ENCODE measurements at regions not wholly inside any gene's neighbourhood (a gene's known extent, or its start where the extent isn't known, plus 50 kb on each side); places are given as distances from the start of the nearest gene placed in this dataset.
"Not testable (repeated sequence)": the region's sequence is repeated elsewhere in the genome, so short reads cannot be mapped to it uniquely, and the experiment has no call there.

- Histone ChIP-seq H3K9me3 (ENCODE audit: control insufficient read depth in 2 of 2, low read length in 2 of 2) (no peaks in the 10 kb centered on the region), H3K9ac (ENCODE audit: low read depth in 1 of 2, low read length in 2 of 2) (no peak overlapping the region), H3K36me3 (ENCODE audit: control insufficient read depth in 2 of 2, insufficient read depth in 2 of 2, low read length in 2 of 2) (no peaks in the 10 kb centered on the region), H3K4me1 (ENCODE audit: control insufficient read depth in 2 of 2, insufficient read depth in 2 of 2, low read length in 2 of 2) (no peaks in the 10 kb centered on the region), H3K4me3 (ENCODE audit: low read length in 2 of 2) (no peak overlapping the region), H3K27me3 (ENCODE audit: control insufficient read depth in 2 of 2, insufficient read depth in 2 of 2, low read length in 2 of 2) (no peaks in the 10 kb centered on the region), H3K27ac (ENCODE audit: low read depth in 2 of 2, low read length in 2 of 2) (no peak overlapping the region)
Measured at GRCh38 chr5:172541099-172541772, 86.9 kb upstream of the SH3PXD2B start.

- H3K4me3 ChIP-seq (ENCODE audit: low read length in 2 of 2) = no peak overlapping the region
Measured at GRCh38 chr5:172540099-172540870, 86.0 kb upstream of the SH3PXD2B start.

GRCh38 chr5:172535108-172535445 lies 80.8 kb upstream of the SH3PXD2B start:
- Histone ChIP-seq H3K4me1 (ENCODE audit: control insufficient read depth in 2 of 2, insufficient read depth in 2 of 2, low read length in 2 of 2) (peaks cover 8 to 17% of the 10 kb centered on the region in 2 donors), H3K36me3 (ENCODE audit: control insufficient read depth in 2 of 2, insufficient read depth in 2 of 2, low read length in 2 of 2) (no peaks in the 10 kb centered on the region), H3K27ac (ENCODE audit: low read depth in 2 of 2, low read length in 2 of 2) (no peak overlapping the region), H3K27me3 (ENCODE audit: control insufficient read depth in 2 of 2, insufficient read depth in 2 of 2, low read length in 2 of 2) (no peaks in the 10 kb centered on the region), H3K4me3 (ENCODE audit: low read length in 2 of 2) (no peak overlapping the region), H3K9me3 (ENCODE audit: control insufficient read depth in 2 of 2, low read length in 2 of 2) (no peaks in the 10 kb centered on the region), H3K9ac (ENCODE audit: low read depth in 1 of 2, low read length in 2 of 2) (no peak overlapping the region)

More at GRCh38 chr5:172540099-172540870, 86.0 kb upstream of the SH3PXD2B start:
- Histone ChIP-seq H3K4me1 (ENCODE audit: control insufficient read depth in 2 of 2, insufficient read depth in 2 of 2, low read length in 2 of 2) (no peaks in the 10 kb centered on the region), H3K27ac (ENCODE audit: low read depth in 2 of 2, low read length in 2 of 2) (no peak overlapping the region), H3K9ac (ENCODE audit: low read depth in 1 of 2, low read length in 2 of 2) (no peak overlapping the region), H3K27me3 (ENCODE audit: control insufficient read depth in 2 of 2, insufficient read depth in 2 of 2, low read length in 2 of 2) (no peaks in the 10 kb centered on the region), H3K36me3 (ENCODE audit: control insufficient read depth in 2 of 2, insufficient read depth in 2 of 2, low read length in 2 of 2) (no peaks in the 10 kb centered on the region), H3K9me3 (ENCODE audit: control insufficient read depth in 2 of 2, low read length in 2 of 2) (no peaks in the 10 kb centered on the region)

GRCh38 chr5:172534229-172535107 lies 80.1 kb upstream of the SH3PXD2B start:
- Histone ChIP-seq H3K4me1 (ENCODE audit: control insufficient read depth in 2 of 2, insufficient read depth in 2 of 2, low read length in 2 of 2) (peaks cover 8 to 17% of the 10 kb centered on the region in 2 donors), H3K27me3 (ENCODE audit: control insufficient read depth in 2 of 2, insufficient read depth in 2 of 2, low read length in 2 of 2) (no peaks in the 10 kb centered on the region), H3K9me3 (ENCODE audit: control insufficient read depth in 2 of 2, low read length in 2 of 2) (no peaks in the 10 kb centered on the region), H3K4me3 (ENCODE audit: low read length in 2 of 2) (no peak overlapping the region), H3K36me3 (ENCODE audit: control insufficient read depth in 2 of 2, insufficient read depth in 2 of 2, low read length in 2 of 2) (no peaks in the 10 kb centered on the region), H3K9ac (ENCODE audit: low read depth in 1 of 2, low read length in 2 of 2) (peak overlapping the region in 1 of 2 donors; percentile 24), H3K27ac (ENCODE audit: low read depth in 2 of 2, low read length in 2 of 2) (no peak overlapping the region)

- peak overlapping the region in 1 of 2 donors; percentile 21 for H3K27ac ChIP-seq (ENCODE audit: low read depth in 2 of 2, low read length in 2 of 2)
- no peaks in the 10 kb centered on the region for H3K27me3 ChIP-seq (ENCODE audit: control insufficient read depth in 2 of 2, insufficient read depth in 2 of 2, low read length in 2 of 2)
- no peaks in the 10 kb centered on the region for H3K9me3 ChIP-seq (ENCODE audit: control insufficient read depth in 2 of 2, low read length in 2 of 2)
- peak overlapping the region in 1 of 2 donors; percentile 24 for H3K9ac ChIP-seq (ENCODE audit: low read depth in 1 of 2, low read length in 2 of 2)
- no peaks in the 10 kb centered on the region for H3K36me3 ChIP-seq (ENCODE audit: control insufficient read depth in 2 of 2, insufficient read depth in 2 of 2, low read length in 2 of 2)
- peaks cover 8 to 17% of the 10 kb centered on the region in 2 donors for H3K4me1 ChIP-seq (ENCODE audit: control insufficient read depth in 2 of 2, insufficient read depth in 2 of 2, low read length in 2 of 2)
- peak overlapping the region in 1 of 2 donors; percentile 0 for H3K4me3 ChIP-seq (ENCODE audit: low read length in 2 of 2)
Measured at GRCh38 chr5:172533399-172534228, 79.3 kb upstream of the SH3PXD2B start.

- Histone ChIP-seq H3K9me3 (ENCODE audit: control insufficient read depth in 2 of 2, low read length in 2 of 2) (no peaks in the 10 kb centered on the region), H3K27ac (ENCODE audit: low read depth in 2 of 2, low read length in 2 of 2) (no peak overlapping the region), H3K4me3 (ENCODE audit: low read length in 2 of 2) (no peak overlapping the region), H3K36me3 (ENCODE audit: control insufficient read depth in 2 of 2, insufficient read depth in 2 of 2, low read length in 2 of 2) (no peaks in the 10 kb centered on the region), H3K27me3 (ENCODE audit: control insufficient read depth in 2 of 2, insufficient read depth in 2 of 2, low read length in 2 of 2) (no peaks in the 10 kb centered on the region), H3K4me1 (ENCODE audit: control insufficient read depth in 2 of 2, insufficient read depth in 2 of 2, low read length in 2 of 2) (peaks cover 8 to 17% of the 10 kb centered on the region in 2 donors), H3K9ac (ENCODE audit: low read depth in 1 of 2, low read length in 2 of 2) (no peak overlapping the region)
Measured at GRCh38 chr5:172533058-172533398, 78.7 kb upstream of the SH3PXD2B start.

GRCh38 chr5:172532439-172532838 lies 78.1 kb upstream of the SH3PXD2B start:
- not testable (repeated sequence) for H3K9me3 ChIP-seq (ENCODE audit: control insufficient read depth in 2 of 2, low read length in 2 of 2); H3K36me3 ChIP-seq (ENCODE audit: control insufficient read depth in 2 of 2, insufficient read depth in 2 of 2, low read length in 2 of 2)

GRCh38 chr5:172531704-172532026 lies 77.3 kb upstream of the SH3PXD2B start:
- Histone ChIP-seq H3K36me3 (ENCODE audit: control insufficient read depth in 2 of 2, insufficient read depth in 2 of 2, low read length in 2 of 2) (no peaks in the 10 kb centered on the region), H3K4me3 (ENCODE audit: low read length in 2 of 2) (no peak overlapping the region), H3K9me3 (ENCODE audit: control insufficient read depth in 2 of 2, low read length in 2 of 2) (no peaks in the 10 kb centered on the region), H3K27ac (ENCODE audit: low read depth in 2 of 2, low read length in 2 of 2) (no peak overlapping the region), H3K27me3 (ENCODE audit: control insufficient read depth in 2 of 2, insufficient read depth in 2 of 2, low read length in 2 of 2) (no peaks in the 10 kb centered on the region), H3K9ac (ENCODE audit: low read depth in 1 of 2, low read length in 2 of 2) (no peak overlapping the region), H3K4me1 (ENCODE audit: control insufficient read depth in 2 of 2, insufficient read depth in 2 of 2, low read length in 2 of 2) (peaks cover 8 to 17% of the 10 kb centered on the region in 2 donors)

More at GRCh38 chr5:172532439-172532838, 78.1 kb upstream of the SH3PXD2B start:
- not testable (repeated sequence) for H3K4me3 ChIP-seq (ENCODE audit: low read length in 2 of 2); H3K27ac ChIP-seq (ENCODE audit: low read depth in 2 of 2, low read length in 2 of 2); H3K27me3 ChIP-seq (ENCODE audit: control insufficient read depth in 2 of 2, insufficient read depth in 2 of 2, low read length in 2 of 2); H3K9ac ChIP-seq (ENCODE audit: low read depth in 1 of 2, low read length in 2 of 2)
- H3K4me1 ChIP-seq (ENCODE audit: control insufficient read depth in 2 of 2, insufficient read depth in 2 of 2, low read length in 2 of 2) = peaks cover 8 to 17% of the 10 kb centered on the region in 2 donors

- H3K4me3 ChIP-seq (ENCODE audit: low read length in 2 of 2) = no peak overlapping the region
- H3K4me1 ChIP-seq (ENCODE audit: control insufficient read depth in 2 of 2, insufficient read depth in 2 of 2, low read length in 2 of 2) = peaks cover 8 to 17% of the 10 kb centered on the region in 2 donors
- H3K27ac ChIP-seq (ENCODE audit: low read depth in 2 of 2, low read length in 2 of 2) = no peak overlapping the region
- H3K27me3 ChIP-seq (ENCODE audit: control insufficient read depth in 2 of 2, insufficient read depth in 2 of 2, low read length in 2 of 2) = no peaks in the 10 kb centered on the region
- no peaks in the 10 kb centered on the region for H3K9me3 ChIP-seq (ENCODE audit: control insufficient read depth in 2 of 2, low read length in 2 of 2)
- no peaks in the 10 kb centered on the region for H3K36me3 ChIP-seq (ENCODE audit: control insufficient read depth in 2 of 2, insufficient read depth in 2 of 2, low read length in 2 of 2)
- H3K9ac ChIP-seq (ENCODE audit: low read depth in 1 of 2, low read length in 2 of 2) = no peak overlapping the region
Measured at GRCh38 chr5:172530878-172531703, 76.8 kb upstream of the SH3PXD2B start.

All from mucosa of rectum (tissue), 2 donors.